Stomach (tissue), 4 donors: ENCODE measurements at regions not wholly inside any gene's neighbourhood (a gene's known extent, or its start where the extent isn't known, plus 50 kb on each side); places are given as distances from the start of the nearest gene placed in this dataset.

ENCODE experiments used
- POLR2A ChIP-seq, 4 donors: fragments of 450-650 bp; IDR thresholded peaks; one replicate each; pipeline ENCODE4 v1.6.1; 2016; ENCODE audit warnings: antibody characterized with exemption in 4 of 4, control low read depth in 2 of 4, mild to moderate bottlenecking in 1 of 4, moderate library complexity in 1 of 4
- TF ChIP-seq, protein P1 (sequence below), 7 experiments: fragments of 450-650 bp in 4 of 7; fragments of 200-600 bp in 3 of 7; sonication (generic) in 3 of 7; IDR thresholded peaks; one replicate each; pipeline ENCODE4 v1.5.1; 2016 to 2019; ENCODE audit warnings: antibody characterized with exemption in 7 of 7, control low read depth in 2 of 7, mild to moderate bottlenecking in 1 of 7

DNA sequence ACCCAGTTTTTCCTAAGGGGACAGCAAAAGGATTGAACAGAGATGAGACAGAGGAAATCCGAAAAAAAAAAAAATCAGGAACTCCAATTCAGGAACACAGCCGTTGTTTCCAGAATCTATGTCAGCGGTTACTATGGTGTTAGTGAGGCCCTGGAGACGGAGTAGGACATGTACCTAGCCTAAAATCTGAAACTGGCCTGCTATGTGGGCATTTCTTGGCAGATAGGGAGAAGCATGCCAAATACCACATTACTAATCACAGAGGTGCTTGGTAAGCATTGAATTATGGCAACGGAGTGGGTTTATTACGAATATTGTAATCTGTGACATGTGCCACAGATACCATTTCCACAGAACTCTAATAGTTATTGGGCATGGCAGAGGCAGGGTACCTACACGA is 530.6 kb downstream of the CCDC85A start:
- TF ChIP-seq, protein P1, sequence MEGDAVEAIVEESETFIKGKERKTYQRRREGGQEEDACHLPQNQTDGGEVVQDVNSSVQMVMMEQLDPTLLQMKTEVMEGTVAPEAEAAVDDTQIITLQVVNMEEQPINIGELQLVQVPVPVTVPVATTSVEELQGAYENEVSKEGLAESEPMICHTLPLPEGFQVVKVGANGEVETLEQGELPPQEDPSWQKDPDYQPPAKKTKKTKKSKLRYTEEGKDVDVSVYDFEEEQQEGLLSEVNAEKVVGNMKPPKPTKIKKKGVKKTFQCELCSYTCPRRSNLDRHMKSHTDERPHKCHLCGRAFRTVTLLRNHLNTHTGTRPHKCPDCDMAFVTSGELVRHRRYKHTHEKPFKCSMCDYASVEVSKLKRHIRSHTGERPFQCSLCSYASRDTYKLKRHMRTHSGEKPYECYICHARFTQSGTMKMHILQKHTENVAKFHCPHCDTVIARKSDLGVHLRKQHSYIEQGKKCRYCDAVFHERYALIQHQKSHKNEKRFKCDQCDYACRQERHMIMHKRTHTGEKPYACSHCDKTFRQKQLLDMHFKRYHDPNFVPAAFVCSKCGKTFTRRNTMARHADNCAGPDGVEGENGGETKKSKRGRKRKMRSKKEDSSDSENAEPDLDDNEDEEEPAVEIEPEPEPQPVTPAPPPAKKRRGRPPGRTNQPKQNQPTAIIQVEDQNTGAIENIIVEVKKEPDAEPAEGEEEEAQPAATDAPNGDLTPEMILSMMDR (IDR thresholded peaks at IDR 0.05): no peak
- no peak for TF ChIP-seq POLR2A (IDR thresholded peaks at IDR 0.05)
